ENCODE measurements at regions not wholly inside any gene's neighbourhood (a gene's known extent, or its start where the extent isn't known, plus 50 kb on each side); places are given as distances from the start of the nearest gene placed in this dataset.
"Not testable (repeated sequence)": the region's sequence is repeated elsewhere in the genome, so short reads cannot be mapped to it uniquely, and the experiment has no call there.

- Histone ChIP-seq H3K4me1 (ENCODE audit: control insufficient read depth in 3 of 3, insufficient read depth in 3 of 3, low read length in 3 of 3) (no peaks in the 10 kb centered on the region), H3K27ac (ENCODE audit: low read depth, low read length) (no peak overlapping the region), H3K4me3 (ENCODE audit: low read length in 3 of 3) (no peak overlapping the region), H3K27me3 (ENCODE audit: control insufficient read depth in 3 of 3, insufficient read depth in 3 of 3, low read length in 3 of 3) (no peaks in the 10 kb centered on the region), H3K36me3 (ENCODE audit: control insufficient read depth in 3 of 3, insufficient read depth in 3 of 3, low read length in 3 of 3) (no peaks in the 10 kb centered on the region), H3K9me3 (ENCODE audit: control insufficient read depth in 3 of 3, low read length in 3 of 3) (no peaks in the 10 kb centered on the region), H3K9ac (ENCODE audit: low read depth in 1 of 3, low read length in 3 of 3) (no peak overlapping the region)
Measured at GRCh38 chr5:101370181-101370580, 467.1 kb upstream of the ST8SIA4 start.

DNA sequence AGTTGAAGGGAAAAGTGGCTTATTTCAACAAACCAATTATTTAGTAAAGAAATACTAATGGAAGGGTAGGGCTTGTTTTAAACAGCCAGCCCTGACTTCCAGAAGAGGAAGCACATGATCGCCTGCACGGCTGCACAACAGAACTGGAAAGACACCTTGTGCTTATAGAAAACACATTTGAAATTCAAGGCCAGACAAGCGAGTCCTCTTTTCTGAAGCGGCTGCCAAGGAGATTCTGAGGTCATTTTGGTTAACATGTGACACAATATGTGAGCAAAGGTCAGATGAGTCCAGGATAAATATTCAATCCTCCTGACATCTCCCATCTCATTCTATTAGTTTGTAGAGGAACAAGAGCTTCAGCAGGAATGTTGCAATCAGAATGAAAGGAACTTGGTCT lies 461.4 kb upstream of the ST8SIA4 start:
- H3K9me3 ChIP-seq (ENCODE audit: control insufficient read depth in 3 of 3, low read length in 3 of 3), result no peaks in the 10 kb centered on the region
- H3K4me3 ChIP-seq (ENCODE audit: low read length in 3 of 3), result no peak overlapping the region
- no peak overlapping the region for H3K27ac ChIP-seq (ENCODE audit: low read depth, low read length)
- H3K9ac ChIP-seq (ENCODE audit: low read depth in 1 of 3, low read length in 3 of 3), result no peak overlapping the region
- no peaks in the 10 kb centered on the region for H3K27me3 ChIP-seq (ENCODE audit: control insufficient read depth in 3 of 3, insufficient read depth in 3 of 3, low read length in 3 of 3)
- H3K36me3 ChIP-seq (ENCODE audit: control insufficient read depth in 3 of 3, insufficient read depth in 3 of 3, low read length in 3 of 3), result no peaks in the 10 kb centered on the region
- no peaks in the 10 kb centered on the region for H3K4me1 ChIP-seq (ENCODE audit: control insufficient read depth in 3 of 3, insufficient read depth in 3 of 3, low read length in 3 of 3)

DNA sequence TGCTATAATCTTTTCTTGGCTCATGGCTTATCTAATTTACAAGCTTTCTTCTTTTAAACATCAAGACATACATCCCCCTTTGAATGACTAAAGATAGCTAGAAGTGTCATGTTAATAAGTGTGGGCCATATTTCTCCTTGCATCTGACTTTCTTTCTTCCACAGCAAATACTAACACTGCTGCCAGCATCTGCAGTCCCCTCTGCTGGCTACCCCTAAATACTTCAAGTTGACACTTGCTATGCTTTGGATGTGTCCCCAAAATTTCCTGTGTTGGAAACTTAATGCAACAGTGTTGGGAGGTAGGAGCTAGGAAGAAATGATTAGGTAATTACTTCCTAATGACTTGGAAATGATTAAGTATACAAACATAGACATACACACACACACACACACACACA lies 459.0 kb upstream of the ST8SIA4 start:
- H3K9ac ChIP-seq (ENCODE audit: low read depth in 1 of 3, low read length in 3 of 3), result no peak overlapping the region
- no peaks in the 10 kb centered on the region for H3K9me3 ChIP-seq (ENCODE audit: control insufficient read depth in 3 of 3, low read length in 3 of 3)
- H3K36me3 ChIP-seq (ENCODE audit: control insufficient read depth in 3 of 3, insufficient read depth in 3 of 3, low read length in 3 of 3), result no peaks in the 10 kb centered on the region
- H3K27me3 ChIP-seq (ENCODE audit: control insufficient read depth in 3 of 3, insufficient read depth in 3 of 3, low read length in 3 of 3), result no peaks in the 10 kb centered on the region
- H3K27ac ChIP-seq (ENCODE audit: low read depth, low read length), result no peak overlapping the region
- no peaks in the 10 kb centered on the region for H3K4me1 ChIP-seq (ENCODE audit: control insufficient read depth in 3 of 3, insufficient read depth in 3 of 3, low read length in 3 of 3)
- no peak overlapping the region for H3K4me3 ChIP-seq (ENCODE audit: low read length in 3 of 3)

- H3K4me1 ChIP-seq (ENCODE audit: control insufficient read depth in 3 of 3, insufficient read depth in 3 of 3, low read length in 3 of 3), result no peaks in the 10 kb centered on the region
- no peak overlapping the region for H3K9ac ChIP-seq (ENCODE audit: low read depth in 1 of 3, low read length in 3 of 3)
- no peak overlapping the region for H3K4me3 ChIP-seq (ENCODE audit: low read length in 3 of 3)
- H3K27me3 ChIP-seq (ENCODE audit: control insufficient read depth in 3 of 3, insufficient read depth in 3 of 3, low read length in 3 of 3), result no peaks in the 10 kb centered on the region
- H3K9me3 ChIP-seq (ENCODE audit: control insufficient read depth in 3 of 3, low read length in 3 of 3), result no peaks in the 10 kb centered on the region
- no peak overlapping the region for H3K27ac ChIP-seq (ENCODE audit: low read depth, low read length)
- H3K36me3 ChIP-seq (ENCODE audit: control insufficient read depth in 3 of 3, insufficient read depth in 3 of 3, low read length in 3 of 3), result no peaks in the 10 kb centered on the region
Measured at GRCh38 chr5:101346906-101347305, 443.8 kb upstream of the ST8SIA4 start.

DNA sequence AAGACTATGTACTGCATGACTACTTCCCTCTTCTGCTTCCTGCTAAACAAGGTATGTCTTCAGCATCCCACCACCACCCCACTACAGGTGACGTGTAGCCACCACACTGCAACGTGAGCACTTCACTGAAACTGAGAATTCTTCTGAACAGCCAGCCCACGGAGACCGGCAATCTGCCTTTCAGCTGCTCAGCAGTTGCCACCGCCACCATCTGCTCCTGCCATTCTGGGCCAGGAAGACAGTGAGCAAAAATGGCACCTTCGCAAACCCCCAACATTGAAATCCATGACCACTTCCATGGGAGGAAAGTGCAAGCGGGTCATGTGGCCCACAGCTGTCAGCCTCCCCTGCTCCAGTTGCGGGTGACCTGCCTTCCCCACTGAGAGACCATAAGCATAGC lies 443.4 kb upstream of the ST8SIA4 start:
- Histone ChIP-seq H3K36me3 (ENCODE audit: control insufficient read depth in 3 of 3, insufficient read depth in 3 of 3, low read length in 3 of 3) (no peaks in the 10 kb centered on the region), H3K27ac (ENCODE audit: low read depth, low read length) (no peak overlapping the region), H3K4me1 (ENCODE audit: control insufficient read depth in 3 of 3, insufficient read depth in 3 of 3, low read length in 3 of 3) (no peaks in the 10 kb centered on the region), H3K27me3 (ENCODE audit: control insufficient read depth in 3 of 3, insufficient read depth in 3 of 3, low read length in 3 of 3) (no peaks in the 10 kb centered on the region), H3K9me3 (ENCODE audit: control insufficient read depth in 3 of 3, low read length in 3 of 3) (no peaks in the 10 kb centered on the region), H3K4me3 (ENCODE audit: low read length in 3 of 3) (no peak overlapping the region), H3K9ac (ENCODE audit: low read depth in 1 of 3, low read length in 3 of 3) (no peak overlapping the region)

- no peaks in the 10 kb centered on the region for H3K9me3 ChIP-seq (ENCODE audit: control insufficient read depth in 3 of 3, low read length in 3 of 3)
- no peak overlapping the region for H3K4me3 ChIP-seq (ENCODE audit: low read length in 3 of 3)
- no peaks in the 10 kb centered on the region for H3K27me3 ChIP-seq (ENCODE audit: control insufficient read depth in 3 of 3, insufficient read depth in 3 of 3, low read length in 3 of 3)
- no peak overlapping the region for H3K27ac ChIP-seq (ENCODE audit: low read depth, low read length)
- H3K36me3 ChIP-seq (ENCODE audit: control insufficient read depth in 3 of 3, insufficient read depth in 3 of 3, low read length in 3 of 3), result no peaks in the 10 kb centered on the region
- no peak overlapping the region for H3K9ac ChIP-seq (ENCODE audit: low read depth in 1 of 3, low read length in 3 of 3)
- H3K4me1 ChIP-seq (ENCODE audit: control insufficient read depth in 3 of 3, insufficient read depth in 3 of 3, low read length in 3 of 3), result no peaks in the 10 kb centered on the region
Measured at GRCh38 chr5:101338226-101338625, 435.1 kb upstream of the ST8SIA4 start.

DNA sequence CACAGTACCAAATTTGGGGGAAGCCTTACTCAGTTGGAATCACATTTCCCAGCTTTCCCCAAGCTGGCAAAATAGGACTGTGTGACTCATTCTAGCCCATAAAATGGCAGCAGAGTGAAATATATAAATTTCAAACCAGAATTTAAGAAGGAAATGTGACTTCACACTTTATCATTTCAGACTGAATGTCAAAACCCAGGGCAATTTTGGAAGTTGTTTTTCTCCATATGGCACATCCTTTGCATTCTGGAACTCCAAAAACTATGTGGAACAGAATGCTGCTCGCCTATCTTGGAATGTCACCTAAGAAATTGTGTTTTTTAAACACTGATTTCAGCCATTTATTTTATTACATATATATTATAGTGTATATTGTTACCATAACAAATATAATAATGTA lies 424.7 kb upstream of the ST8SIA4 start:
- Histone ChIP-seq H3K9me3 (ENCODE audit: control insufficient read depth in 3 of 3, low read length in 3 of 3) (no peaks in the 10 kb centered on the region), H3K36me3 (ENCODE audit: control insufficient read depth in 3 of 3, insufficient read depth in 3 of 3, low read length in 3 of 3) (no peaks in the 10 kb centered on the region), H3K9ac (ENCODE audit: low read depth in 1 of 3, low read length in 3 of 3) (no peak overlapping the region), H3K27ac (ENCODE audit: low read depth, low read length) (no peak overlapping the region), H3K4me3 (ENCODE audit: low read length in 3 of 3) (no peak overlapping the region), H3K27me3 (ENCODE audit: control insufficient read depth in 3 of 3, insufficient read depth in 3 of 3, low read length in 3 of 3) (no peaks in the 10 kb centered on the region), H3K4me1 (ENCODE audit: control insufficient read depth in 3 of 3, insufficient read depth in 3 of 3, low read length in 3 of 3) (no peaks in the 10 kb centered on the region)

DNA sequence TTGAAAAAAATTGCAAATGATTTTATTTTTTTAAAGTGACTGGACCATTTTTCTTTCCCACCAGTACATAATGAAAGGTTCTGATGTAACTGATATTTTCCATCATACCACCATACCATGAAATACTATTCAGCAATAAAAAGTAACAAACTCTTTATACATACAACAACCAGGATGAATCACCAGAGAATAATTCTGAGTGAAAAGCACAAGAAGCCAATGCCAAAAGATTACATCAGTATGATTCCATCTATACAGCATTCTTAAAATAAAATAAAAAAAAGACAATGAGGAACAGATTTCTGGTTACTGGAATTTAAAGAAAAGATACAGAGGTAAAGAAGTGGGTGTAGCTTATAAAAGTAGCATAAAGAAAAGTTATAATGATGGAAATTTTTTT lies 423.7 kb upstream of the ST8SIA4 start:
- Histone ChIP-seq H3K9ac (ENCODE audit: low read depth in 1 of 3, low read length in 3 of 3) (no peak overlapping the region), H3K9me3 (ENCODE audit: control insufficient read depth in 3 of 3, low read length in 3 of 3) (no peaks in the 10 kb centered on the region), H3K4me3 (ENCODE audit: low read length in 3 of 3) (no peak overlapping the region)

DNA sequence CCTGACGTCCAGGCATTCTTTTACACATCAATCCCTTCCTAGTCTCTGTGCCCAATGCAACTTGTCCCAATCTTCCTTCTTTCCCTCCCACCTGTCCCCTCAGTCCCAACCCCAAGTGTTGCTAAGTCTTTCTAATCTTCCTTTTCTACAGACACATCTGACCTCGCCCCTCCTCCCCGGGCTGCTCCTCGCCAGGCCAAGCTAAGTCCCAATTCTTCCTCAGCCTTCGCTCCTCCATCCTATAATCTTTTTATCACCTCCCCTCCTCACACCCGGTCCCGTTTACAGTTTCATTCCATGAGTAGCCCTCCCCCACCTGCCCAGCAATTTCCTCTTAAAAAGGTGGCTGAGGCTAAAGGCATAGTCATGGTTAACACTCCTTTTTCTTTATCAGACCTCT lies 413.3 kb upstream of the ST8SIA4 start:
- H3K27me3 ChIP-seq (ENCODE audit: control insufficient read depth in 3 of 3, insufficient read depth in 3 of 3, low read length in 3 of 3); H3K4me3 ChIP-seq (ENCODE audit: low read length in 3 of 3); H3K4me1 ChIP-seq (ENCODE audit: control insufficient read depth in 3 of 3, insufficient read depth in 3 of 3, low read length in 3 of 3); H3K9ac ChIP-seq (ENCODE audit: low read depth in 1 of 3, low read length in 3 of 3); H3K27ac ChIP-seq (ENCODE audit: low read depth, low read length); H3K9me3 ChIP-seq (ENCODE audit: control insufficient read depth in 3 of 3, low read length in 3 of 3); H3K36me3 ChIP-seq (ENCODE audit: control insufficient read depth in 3 of 3, insufficient read depth in 3 of 3, low read length in 3 of 3): not testable (repeated sequence)

More for the DNA sequence above, 423.7 kb upstream of the ST8SIA4 start:
- no peak overlapping the region for H3K27ac ChIP-seq (ENCODE audit: low read depth, low read length)
- no peaks in the 10 kb centered on the region for H3K36me3 ChIP-seq (ENCODE audit: control insufficient read depth in 3 of 3, insufficient read depth in 3 of 3, low read length in 3 of 3)
- H3K27me3 ChIP-seq (ENCODE audit: control insufficient read depth in 3 of 3, insufficient read depth in 3 of 3, low read length in 3 of 3), result no peaks in the 10 kb centered on the region
- H3K4me1 ChIP-seq (ENCODE audit: control insufficient read depth in 3 of 3, insufficient read depth in 3 of 3, low read length in 3 of 3), result no peaks in the 10 kb centered on the region

- Histone ChIP-seq H3K9ac (ENCODE audit: low read depth in 1 of 3, low read length in 3 of 3) (no peak overlapping the region), H3K4me3 (ENCODE audit: low read length in 3 of 3) (no peak overlapping the region), H3K36me3 (ENCODE audit: control insufficient read depth in 3 of 3, insufficient read depth in 3 of 3, low read length in 3 of 3) (no peaks in the 10 kb centered on the region), H3K27ac (ENCODE audit: low read depth, low read length) (no peak overlapping the region), H3K27me3 (ENCODE audit: control insufficient read depth in 3 of 3, insufficient read depth in 3 of 3, low read length in 3 of 3) (no peaks in the 10 kb centered on the region), H3K9me3 (ENCODE audit: control insufficient read depth in 3 of 3, low read length in 3 of 3) (no peaks in the 10 kb centered on the region), H3K4me1 (ENCODE audit: control insufficient read depth in 3 of 3, insufficient read depth in 3 of 3, low read length in 3 of 3) (no peaks in the 10 kb centered on the region)
Measured at GRCh38 chr5:101306391-101307137, 403.5 kb upstream of the ST8SIA4 start.
